ENCODE measurements at regions not wholly inside any gene's neighbourhood (a gene's known extent, or its start where the extent isn't known, plus 50 kb on each side); places are given as distances from the start of the nearest gene placed in this dataset.

DNA sequence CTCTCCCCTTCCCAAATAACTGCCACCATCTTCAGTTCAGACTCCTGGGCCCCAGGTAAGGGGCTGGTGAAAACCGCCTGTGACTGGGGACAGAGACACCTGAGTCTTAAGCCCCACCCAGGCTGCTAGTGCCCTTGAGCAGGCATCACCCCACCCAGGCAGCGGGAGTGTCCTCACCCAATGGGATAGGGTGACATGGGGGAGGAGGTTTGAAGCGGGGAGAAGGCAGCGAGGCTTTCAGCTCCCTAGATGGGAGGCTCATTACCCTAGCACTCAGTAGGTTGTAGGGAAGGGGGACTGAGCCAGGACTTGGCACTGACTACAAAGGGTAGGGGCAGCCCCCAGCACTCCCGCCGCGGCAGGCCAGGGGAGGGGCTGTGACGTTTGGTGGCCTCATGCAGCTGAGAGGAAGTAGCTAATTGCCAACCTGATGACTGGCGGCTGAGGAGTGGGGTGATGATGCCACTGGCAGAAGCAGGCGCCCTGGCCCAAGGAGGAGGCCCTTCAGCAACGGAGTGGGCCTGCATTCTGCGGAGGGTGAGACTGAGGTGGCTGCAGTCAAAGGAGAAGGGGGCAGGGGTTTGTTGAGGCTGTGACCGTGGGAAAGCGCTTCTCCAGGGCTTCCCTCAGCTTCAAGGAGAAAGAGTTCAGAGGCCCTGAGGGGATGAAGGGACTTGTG is 126.9 kb downstream of the MRPL14 start:
- Histone ChIP-seq H3K27ac (ENCODE audit: control insufficient read depth, insufficient read depth) (no peak overlapping the region), H2AFZ (ENCODE audit: control insufficient read depth, low read depth, low read length) (no peak overlapping the region; the same call in 1 of the 2 replicates), H3K4me3 (peak overlapping the region; percentile 46; the same call in 1 of the 2 replicates), H4K20me1 (ENCODE audit: control insufficient read depth, insufficient read depth) (no peaks in the 10 kb centered on the region), H3K27me3 (replicated peaks in 1 of 2; ENCODE audit: control insufficient read depth in 2 of 2, insufficient read depth in 2 of 2, low read length in 1 of 2) (peaks cover 0 to 4% of the 10 kb centered on the region in 2 experiments; a peak in 2 of 4 replicates), H3K9me3 (replicated peaks; ENCODE audit: control insufficient read depth, insufficient read depth, low read length) (no peaks in the 10 kb centered on the region), H3K4me2 (ENCODE audit: control insufficient read depth, insufficient read depth) (no peak overlapping the region), H3K9ac (ENCODE audit: control insufficient read depth, insufficient read depth, low read length) (0 out of 2 replicates have a peak overlapping the region, but pooled peaks have one; percentile 30), H3K36me3 (ENCODE audit: control insufficient read depth in 2 of 2, insufficient read depth in 2 of 2, low read length in 1 of 2) (no peaks in the 10 kb centered on the region), H3K4me1 (ENCODE audit: control insufficient read depth, insufficient read depth, low read length) (peaks cover 20% of the 10 kb centered on the region), H3K79me2 (ENCODE audit: control insufficient read depth, insufficient read depth, low read length) (no peaks in the 10 kb centered on the region; the same call in 1 of the 2 replicates)
- no peak for FAIRE-seq
- peak; percentile 84 for DNase-seq (ENCODE audit: low read depth, low spot score)
- peak; percentile 68 for ATAC-seq
- in situ Hi-C loops (cut with MboI) = loop anchor here (5.0 kb wide), 1 partner anchor 228 kb away; the partner anchor contains the start of gene VEGFA
- SMC1A ChIA-PET (ENCODE audit: uncharacterized antibody, unreplicated experiment) = interaction anchor here (0.5 to 6.5 kb wide), 16 partner anchors 9 to 275 kb away, joined by 3 to 33 read pairs (median 5); partner anchors contain the start of gene VEGFA
- POLR2A ChIA-PET = interaction anchor here (0.5 to 7.1 kb wide), 19 partner anchors 9 to 384 kb away, joined by 3 to 74 read pairs (median 5); partner anchors contain the start of genes GTPBP2 and VEGFA
- CTCF ChIA-PET = interaction anchor here (0.6 to 7.3 kb wide), 20 partner anchors 9 to 285 kb away, joined by 3 to 70 read pairs (median 5); partner anchors contain the start of gene VEGFA
- BruUV-seq (replicated peaks) = no TSS peak
- 10% methylated on average over 13 of the region's 14 CpGs for WGBS (ENCODE audit: insufficient coverage, insufficient replicate concordance, low lambda C conversion rate, missing lambda C conversion rate)
- intact Hi-C loops (cut with micrococcal nuclease; ENCODE audit: unreplicated experiment) = loop anchor here (1.0 to 5.0 kb wide), 6 partner anchors 23 to 333 kb away; no protein-coding TSS in a partner anchor
- RAD21 ChIA-PET (ENCODE audit: unreplicated experiment) = interaction anchor here (0.6 to 8.3 kb wide), 24 partner anchors 9 to 308 kb away, joined by 3 to 138 read pairs (median 4); partner anchors contain the start of gene VEGFA
- TF ChIP-seq ETV6 (conservative IDR thresholded peaks at IDR 0.05 in 1 of 2, IDR thresholded peaks at IDR 0.05 in 1 of 2; ENCODE audit: borderline replicate concordance in 1 of 2, low read depth in 1 of 2) (no peak), CHD2 (IDR thresholded peaks at IDR 0.05; ENCODE audit: borderline replicate concordance, low read depth, low read length) (0 out of 2 replicates have a peak, but pooled peaks have one; percentile 14), EP300 (IDR thresholded peaks at IDR 0.05; ENCODE audit: borderline replicate concordance in 1 of 2, control insufficient read depth in 1 of 2, low read depth in 2 of 2, low read length in 2 of 2) (peak; percentile 14 to 36; a peak in 2 of 4 replicates), NR2F1 (conservative IDR thresholded peaks at IDR 0.05) (peak; percentile 47; the same call in 1 of the 2 replicates), HSF1 (IDR thresholded peaks at IDR 0.05; ENCODE audit: low read depth, low read length) (no peak), NR2C1 (IDR thresholded peaks at IDR 0.05) (no peak), IRF5 (IDR thresholded peaks at IDR 0.05; ENCODE audit: borderline replicate concordance) (no peak), TBL1XR1 (IDR thresholded peaks at IDR 0.05; ENCODE audit: low read depth, low read length) (no peak), FOXK2 (IDR thresholded peaks at IDR 0.05) (no peak), SMAD1 (IDR thresholded peaks at IDR 0.05; ENCODE audit: low read depth, partially characterized antibody) (peak; percentile 74), ESRRA (IDR thresholded peaks at IDR 0.05; ENCODE audit: low read length) (no peak), NBN (IDR thresholded peaks at IDR 0.05) (peak; percentile 89), ZBTB11 (CRISPR knock-in tag; IDR thresholded peaks at IDR 0.05) (no peak), HCFC1 (IDR thresholded peaks at IDR 0.05; ENCODE audit: low read length) (no peak; the same call in 1 of the 2 replicates), CEBPB (IDR thresholded peaks at IDR 0.05; ENCODE audit: borderline replicate concordance in 1 of 2, low read depth in 2 of 2, low read length in 2 of 2) (no peak), MYB (IDR thresholded peaks at IDR 0.05; ENCODE audit: borderline replicate concordance, low read depth, low read length) (no peak), LARP7 (IDR thresholded peaks at IDR 0.05) (no peak)
